GM23338 (cell line): ENCODE measurements at regions not wholly inside any gene's neighbourhood (a gene's known extent, or its start where the extent isn't known, plus 50 kb on each side); places are given as distances from the start of the nearest gene placed in this dataset.

ENCODE experiments used
- CREB1 ChIP-seq: fragments of 250-450 bp; sonication (Bioruptor Pico); IDR thresholded peaks from 2 replicates; pipeline ENCODE4 v1.5.0; 2020; ENCODE audit warnings: low read depth, mild to moderate bottlenecking, moderate library complexity
- EZH2 ChIP-seq: fragments of 200-600 bp; sonication (generic); IDR thresholded peaks from one replicate; pipeline ENCODE4 v1.8.0; 2017; ENCODE audit warnings: antibody characterized with exemption, mild to moderate bottlenecking, low read depth; ENCODE audit not compliant: unreplicated experiment
- EZH2phosphoT487 ChIP-seq: fragments of 200-600 bp; sonication (generic); IDR thresholded peaks from one replicate; pipeline ENCODE4 v1.8.1; 2018; ENCODE audit warnings: antibody characterized with exemption; ENCODE audit not compliant: unreplicated experiment
- NANOG ChIP-seq: IDR thresholded peaks from 2 replicates; pipeline ENCODE4 v1.6.1; 2016; ENCODE audit warnings: antibody characterized with exemption, borderline replicate concordance
- TF ChIP-seq, protein P1 (sequence below), 2 experiments: fragments of 200-600 bp in 1 of 2; sonication (generic) in 1 of 2; conservative IDR thresholded peaks; 2 replicates each; pipeline versions ENCODE4 v1.5.1 to v1.6.1; 2016 to 2017; ENCODE audit warnings: antibody characterized with exemption in 2 of 2, low read depth in 2 of 2, mild to moderate bottlenecking in 2 of 2, moderate library complexity in 1 of 2
- TF ChIP-seq, protein P2 (sequence below): IDR thresholded peaks from one replicate; pipeline ENCODE4 v1.6.1; 2018; ENCODE audit warnings: antibody characterized with exemption; ENCODE audit not compliant: unreplicated experiment

DNA sequence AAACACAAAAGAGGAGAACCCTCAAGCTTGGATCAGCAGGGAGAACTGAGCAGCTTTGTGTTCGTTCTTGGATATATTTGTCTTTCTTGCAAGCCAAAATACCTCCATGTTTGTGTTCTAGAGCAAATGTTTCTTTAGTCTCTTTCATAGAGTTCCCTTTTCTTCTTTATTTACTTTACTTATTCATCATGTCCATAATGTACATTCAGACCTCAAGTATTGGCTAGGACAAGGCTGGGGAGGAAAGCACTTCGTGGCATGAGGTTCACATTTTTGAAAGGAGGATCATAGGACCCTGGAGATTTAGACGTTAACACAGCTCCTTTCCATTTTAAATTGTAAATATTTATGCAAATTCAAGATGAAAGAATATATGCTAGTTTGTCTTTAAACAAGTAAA, 590.2 kb upstream of the MEF2C start:
- TF ChIP-seq, protein P1, sequence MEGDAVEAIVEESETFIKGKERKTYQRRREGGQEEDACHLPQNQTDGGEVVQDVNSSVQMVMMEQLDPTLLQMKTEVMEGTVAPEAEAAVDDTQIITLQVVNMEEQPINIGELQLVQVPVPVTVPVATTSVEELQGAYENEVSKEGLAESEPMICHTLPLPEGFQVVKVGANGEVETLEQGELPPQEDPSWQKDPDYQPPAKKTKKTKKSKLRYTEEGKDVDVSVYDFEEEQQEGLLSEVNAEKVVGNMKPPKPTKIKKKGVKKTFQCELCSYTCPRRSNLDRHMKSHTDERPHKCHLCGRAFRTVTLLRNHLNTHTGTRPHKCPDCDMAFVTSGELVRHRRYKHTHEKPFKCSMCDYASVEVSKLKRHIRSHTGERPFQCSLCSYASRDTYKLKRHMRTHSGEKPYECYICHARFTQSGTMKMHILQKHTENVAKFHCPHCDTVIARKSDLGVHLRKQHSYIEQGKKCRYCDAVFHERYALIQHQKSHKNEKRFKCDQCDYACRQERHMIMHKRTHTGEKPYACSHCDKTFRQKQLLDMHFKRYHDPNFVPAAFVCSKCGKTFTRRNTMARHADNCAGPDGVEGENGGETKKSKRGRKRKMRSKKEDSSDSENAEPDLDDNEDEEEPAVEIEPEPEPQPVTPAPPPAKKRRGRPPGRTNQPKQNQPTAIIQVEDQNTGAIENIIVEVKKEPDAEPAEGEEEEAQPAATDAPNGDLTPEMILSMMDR (conservative IDR thresholded peaks at IDR 0.05; ENCODE audit: low read depth in 2 of 2) = no peak
- TF ChIP-seq NANOG (no peak), CREB1 (CRISPR knock-in tag) (no peak), EZH2 (no peak), EZH2phosphoT487 (no peak)
- TF ChIP-seq, protein P2, sequence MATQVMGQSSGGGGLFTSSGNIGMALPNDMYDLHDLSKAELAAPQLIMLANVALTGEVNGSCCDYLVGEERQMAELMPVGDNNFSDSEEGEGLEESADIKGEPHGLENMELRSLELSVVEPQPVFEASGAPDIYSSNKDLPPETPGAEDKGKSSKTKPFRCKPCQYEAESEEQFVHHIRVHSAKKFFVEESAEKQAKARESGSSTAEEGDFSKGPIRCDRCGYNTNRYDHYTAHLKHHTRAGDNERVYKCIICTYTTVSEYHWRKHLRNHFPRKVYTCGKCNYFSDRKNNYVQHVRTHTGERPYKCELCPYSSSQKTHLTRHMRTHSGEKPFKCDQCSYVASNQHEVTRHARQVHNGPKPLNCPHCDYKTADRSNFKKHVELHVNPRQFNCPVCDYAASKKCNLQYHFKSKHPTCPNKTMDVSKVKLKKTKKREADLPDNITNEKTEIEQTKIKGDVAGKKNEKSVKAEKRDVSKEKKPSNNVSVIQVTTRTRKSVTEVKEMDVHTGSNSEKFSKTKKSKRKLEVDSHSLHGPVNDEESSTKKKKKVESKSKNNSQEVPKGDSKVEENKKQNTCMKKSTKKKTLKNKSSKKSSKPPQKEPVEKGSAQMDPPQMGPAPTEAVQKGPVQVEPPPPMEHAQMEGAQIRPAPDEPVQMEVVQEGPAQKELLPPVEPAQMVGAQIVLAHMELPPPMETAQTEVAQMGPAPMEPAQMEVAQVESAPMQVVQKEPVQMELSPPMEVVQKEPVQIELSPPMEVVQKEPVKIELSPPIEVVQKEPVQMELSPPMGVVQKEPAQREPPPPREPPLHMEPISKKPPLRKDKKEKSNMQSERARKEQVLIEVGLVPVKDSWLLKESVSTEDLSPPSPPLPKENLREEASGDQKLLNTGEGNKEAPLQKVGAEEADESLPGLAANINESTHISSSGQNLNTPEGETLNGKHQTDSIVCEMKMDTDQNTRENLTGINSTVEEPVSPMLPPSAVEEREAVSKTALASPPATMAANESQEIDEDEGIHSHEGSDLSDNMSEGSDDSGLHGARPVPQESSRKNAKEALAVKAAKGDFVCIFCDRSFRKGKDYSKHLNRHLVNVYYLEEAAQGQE = no peak
